ENCODE measurements at regions not wholly inside any gene's neighbourhood (a gene's known extent, or its start where the extent isn't known, plus 50 kb on each side); places are given as distances from the start of the nearest gene placed in this dataset.

DNA sequence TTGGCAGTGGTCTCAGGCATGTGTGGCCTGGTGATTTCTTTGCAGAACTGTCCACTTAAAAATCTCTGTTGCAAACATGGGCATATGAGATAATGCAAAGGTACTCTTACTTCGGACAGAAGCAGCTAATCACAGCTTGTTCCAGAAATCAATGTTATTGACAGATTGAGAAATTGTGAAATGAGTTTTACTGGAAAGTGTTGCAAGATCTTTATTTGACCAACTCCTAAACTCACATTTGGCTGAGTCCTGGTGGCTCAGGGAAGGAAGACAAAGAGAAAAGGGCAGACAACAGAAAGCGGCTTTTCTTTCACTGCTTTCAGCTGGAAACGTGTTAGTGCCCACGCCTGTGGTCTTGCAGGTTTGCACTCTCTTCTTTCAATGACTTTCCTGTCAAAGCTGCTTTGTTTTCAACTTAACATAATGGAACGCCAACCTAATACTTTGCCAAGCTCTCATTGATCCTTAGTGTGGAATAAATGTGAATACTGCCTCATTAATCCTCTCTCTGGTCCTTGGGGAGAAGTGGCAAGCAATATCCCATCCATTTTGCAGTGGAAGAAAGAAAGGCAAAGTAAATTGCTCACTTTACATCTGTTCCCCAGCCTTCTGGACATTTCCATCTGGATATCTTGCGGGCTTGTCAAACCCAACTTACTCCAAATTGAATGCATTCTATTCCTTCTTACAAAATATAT lies 586.4 kb downstream of the LRRC70 start:
- TF ChIP-seq, protein P1, sequence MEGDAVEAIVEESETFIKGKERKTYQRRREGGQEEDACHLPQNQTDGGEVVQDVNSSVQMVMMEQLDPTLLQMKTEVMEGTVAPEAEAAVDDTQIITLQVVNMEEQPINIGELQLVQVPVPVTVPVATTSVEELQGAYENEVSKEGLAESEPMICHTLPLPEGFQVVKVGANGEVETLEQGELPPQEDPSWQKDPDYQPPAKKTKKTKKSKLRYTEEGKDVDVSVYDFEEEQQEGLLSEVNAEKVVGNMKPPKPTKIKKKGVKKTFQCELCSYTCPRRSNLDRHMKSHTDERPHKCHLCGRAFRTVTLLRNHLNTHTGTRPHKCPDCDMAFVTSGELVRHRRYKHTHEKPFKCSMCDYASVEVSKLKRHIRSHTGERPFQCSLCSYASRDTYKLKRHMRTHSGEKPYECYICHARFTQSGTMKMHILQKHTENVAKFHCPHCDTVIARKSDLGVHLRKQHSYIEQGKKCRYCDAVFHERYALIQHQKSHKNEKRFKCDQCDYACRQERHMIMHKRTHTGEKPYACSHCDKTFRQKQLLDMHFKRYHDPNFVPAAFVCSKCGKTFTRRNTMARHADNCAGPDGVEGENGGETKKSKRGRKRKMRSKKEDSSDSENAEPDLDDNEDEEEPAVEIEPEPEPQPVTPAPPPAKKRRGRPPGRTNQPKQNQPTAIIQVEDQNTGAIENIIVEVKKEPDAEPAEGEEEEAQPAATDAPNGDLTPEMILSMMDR (conservative IDR thresholded peaks at IDR 0.05; ENCODE audit: low read depth, low read length): no peak
- no peak for TF ChIP-seq POLR2A (IDR thresholded peaks at IDR 0.05; ENCODE audit: low read depth, low read length)
- no peak for TF ChIP-seq MAFK (IDR thresholded peaks at IDR 0.05; ENCODE audit: low read depth, low read length)
- TF ChIP-seq CHD1 (IDR thresholded peaks at IDR 0.05; ENCODE audit: low read depth, low read length): no peak

Measured in IMR-90 (cell line).